RWPE1 (cell line): ENCODE measurements at regions not wholly inside any gene's neighbourhood (a gene's known extent, or its start where the extent isn't known, plus 50 kb on each side); places are given as distances from the start of the nearest gene placed in this dataset.

Experiments
- CTCF ChIA-PET: fragments of 350-600 bp; sonication (Branson Sonifier 250); formaldehyde crosslinking; extraction: SDS; loops from one replicate; lab custom pipeline; 2021; lab: Yijun Ruan, JAX
- POLR2A ChIA-PET: fragments of 400-600 bp; formaldehyde crosslinking; extraction: SDS; loops from one replicate; lab custom pipeline; 2020; ENCODE audit warnings: antibody characterized with exemption; ENCODE audit not compliant: low non-redundant PET; lab: Yijun Ruan, JAX
- DNase-seq: peaks from one replicate; pipeline ENCODE4 v3.0.0; 2012; ENCODE audit warnings: low spot score
- H3K27ac ChIP-seq: fragments of 450-650 bp; 2 replicates; pipeline ENCODE4 v1.5.1; 2017
- TF ChIP-seq, protein P1 (sequence below): fragments of 450-650 bp; conservative IDR thresholded peaks from 2 replicates; pipeline ENCODE4 v1.5.1; 2017; ENCODE audit warnings: low read depth, mild to moderate bottlenecking

DNA sequence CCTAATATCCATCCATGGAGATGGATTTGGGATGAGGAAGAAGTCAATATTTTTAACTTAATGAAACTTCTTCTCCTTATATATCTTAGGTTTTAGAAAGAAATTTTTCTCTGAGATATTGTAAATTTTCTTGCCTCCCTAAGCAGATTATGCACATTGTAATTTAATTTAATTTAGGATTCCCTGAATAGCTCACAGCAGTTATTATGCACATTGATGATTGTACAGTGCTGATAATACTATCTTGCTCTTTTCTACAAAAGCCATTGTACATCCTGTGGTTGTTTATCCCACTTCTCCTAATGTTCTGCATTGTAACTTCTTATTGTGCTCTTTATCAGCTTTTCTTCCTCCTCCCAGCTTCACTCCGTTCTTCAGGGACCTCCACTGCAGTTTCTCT is 410.4 kb upstream of the WWC1 start:
- no peak for DNase-seq
- no peak overlapping the region for H3K27ac ChIP-seq
- ChIA-PET POLR2A (no interaction called here), CTCF (no interaction called here)
- TF ChIP-seq, protein P1, sequence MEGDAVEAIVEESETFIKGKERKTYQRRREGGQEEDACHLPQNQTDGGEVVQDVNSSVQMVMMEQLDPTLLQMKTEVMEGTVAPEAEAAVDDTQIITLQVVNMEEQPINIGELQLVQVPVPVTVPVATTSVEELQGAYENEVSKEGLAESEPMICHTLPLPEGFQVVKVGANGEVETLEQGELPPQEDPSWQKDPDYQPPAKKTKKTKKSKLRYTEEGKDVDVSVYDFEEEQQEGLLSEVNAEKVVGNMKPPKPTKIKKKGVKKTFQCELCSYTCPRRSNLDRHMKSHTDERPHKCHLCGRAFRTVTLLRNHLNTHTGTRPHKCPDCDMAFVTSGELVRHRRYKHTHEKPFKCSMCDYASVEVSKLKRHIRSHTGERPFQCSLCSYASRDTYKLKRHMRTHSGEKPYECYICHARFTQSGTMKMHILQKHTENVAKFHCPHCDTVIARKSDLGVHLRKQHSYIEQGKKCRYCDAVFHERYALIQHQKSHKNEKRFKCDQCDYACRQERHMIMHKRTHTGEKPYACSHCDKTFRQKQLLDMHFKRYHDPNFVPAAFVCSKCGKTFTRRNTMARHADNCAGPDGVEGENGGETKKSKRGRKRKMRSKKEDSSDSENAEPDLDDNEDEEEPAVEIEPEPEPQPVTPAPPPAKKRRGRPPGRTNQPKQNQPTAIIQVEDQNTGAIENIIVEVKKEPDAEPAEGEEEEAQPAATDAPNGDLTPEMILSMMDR, result no peak

DNA sequence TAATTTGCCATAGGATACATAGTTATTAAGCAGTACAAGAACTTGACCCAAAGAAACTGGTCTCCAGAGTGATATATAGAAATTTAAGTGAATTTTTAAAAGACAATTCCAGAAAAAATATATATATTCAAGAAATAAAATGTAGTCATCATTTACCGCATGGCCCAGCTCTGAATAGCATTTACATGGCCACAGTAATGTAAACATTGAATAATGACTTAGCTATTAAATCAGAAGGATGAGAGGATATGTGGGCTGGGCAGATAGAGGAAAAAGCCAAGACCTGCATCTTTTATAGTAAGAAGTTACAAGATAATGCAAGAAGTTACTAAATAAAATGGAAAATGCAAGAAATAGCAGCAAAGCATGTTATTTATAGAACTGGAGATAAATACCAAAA is 405.2 kb upstream of the WWC1 start:
- POLR2A ChIA-PET, result no interaction called here
- TF ChIP-seq, protein P1, result no peak
- no peak for DNase-seq
- H3K27ac ChIP-seq, result no peak overlapping the region
- CTCF ChIA-PET, result interaction anchor here (0.7 kb wide), 1 partner anchor 35 kb away, joined by 4 read pairs; no protein-coding TSS in a partner anchor

DNA sequence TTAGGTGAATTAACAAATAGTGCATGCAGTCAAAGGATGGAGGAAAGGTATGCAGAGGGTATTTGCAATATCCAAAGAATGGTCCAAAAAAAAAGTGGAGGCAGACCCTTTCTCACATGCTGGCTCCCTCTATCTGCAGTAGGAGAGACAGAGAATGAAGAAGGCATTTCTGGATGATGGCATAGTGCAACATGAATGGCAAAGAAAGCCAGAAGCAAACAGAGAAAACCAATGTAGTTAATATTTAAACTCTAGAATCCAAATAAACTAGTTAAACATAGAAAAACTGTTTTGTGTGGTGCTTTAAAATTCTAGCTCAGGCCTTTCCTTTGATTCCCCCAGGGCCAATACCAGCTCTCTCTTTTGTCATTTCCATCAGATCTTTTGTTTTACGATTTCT is 403.1 kb upstream of the WWC1 start:
- TF ChIP-seq, protein P1, result no peak
- CTCF ChIA-PET, result interaction anchor here (0.8 kb wide), 1 partner anchor 76 kb away, joined by 3 read pairs; no protein-coding TSS in a partner anchor
- no peak for DNase-seq
- H3K27ac ChIP-seq, result no peak overlapping the region
- POLR2A ChIA-PET, result no interaction called here

DNA sequence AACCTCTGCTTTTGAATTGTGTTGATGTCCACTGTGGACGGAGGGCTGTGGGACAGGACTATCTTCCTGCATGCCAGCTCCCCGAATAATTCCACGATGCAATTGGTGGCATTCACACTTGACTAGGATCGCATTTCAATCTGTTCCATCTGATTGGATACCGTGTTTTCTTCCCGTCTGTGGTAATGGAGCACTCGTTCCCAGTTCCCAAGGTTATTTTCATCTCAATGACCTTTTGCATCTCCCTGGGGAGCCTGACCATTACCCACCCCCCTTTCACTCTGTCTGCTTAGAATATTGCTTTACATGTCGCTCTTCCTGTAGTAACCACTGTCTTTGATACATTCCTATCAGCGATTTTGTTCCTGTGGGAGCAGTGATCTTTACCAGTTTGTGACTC is 402.2 kb upstream of the WWC1 start:
- TF ChIP-seq, protein P1, result no peak
- POLR2A ChIA-PET, result no interaction called here
- no peak overlapping the region for H3K27ac ChIP-seq
- CTCF ChIA-PET, result no interaction called here
- no peak for DNase-seq

DNA sequence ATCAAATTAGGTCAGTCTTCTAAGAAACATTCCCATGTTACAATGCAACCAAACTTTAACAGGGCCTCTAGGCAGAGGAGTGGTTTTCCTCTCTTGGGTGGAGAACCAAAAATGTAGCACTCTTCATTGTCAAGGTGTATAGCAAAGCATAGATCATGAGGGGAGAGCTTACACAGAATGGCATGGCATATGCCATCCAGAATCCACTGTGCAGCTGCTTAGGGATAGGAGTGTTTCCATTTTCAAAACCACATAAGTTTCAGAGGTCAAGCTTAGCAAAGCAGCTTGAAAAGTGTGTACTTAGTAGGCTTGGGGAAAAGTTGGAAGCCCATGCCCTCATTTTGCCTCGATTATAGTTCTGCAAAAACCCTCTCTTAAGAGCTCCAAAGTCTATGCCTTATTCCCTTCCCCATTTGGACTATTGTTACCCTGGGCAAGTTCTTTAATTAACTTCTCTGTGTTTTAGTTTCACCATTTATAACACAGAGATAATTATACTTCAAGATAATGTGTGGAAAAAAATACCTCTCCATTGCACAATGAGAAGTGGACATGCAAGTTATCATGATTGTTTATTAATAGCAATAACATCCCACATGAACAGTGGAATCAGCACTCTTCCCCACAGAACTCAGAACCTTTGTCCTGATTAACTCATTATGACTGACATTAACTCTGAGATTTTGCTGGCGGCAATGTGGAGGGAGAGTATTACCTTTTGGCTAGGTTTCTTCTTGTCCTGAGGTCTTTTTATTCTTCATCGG is 398.9 kb upstream of the WWC1 start:
- ChIA-PET CTCF (no interaction called here), POLR2A (no interaction called here)
- TF ChIP-seq, protein P1, result no peak
- DNase-seq, result no peak
- H3K27ac ChIP-seq, result no peak overlapping the region

DNA sequence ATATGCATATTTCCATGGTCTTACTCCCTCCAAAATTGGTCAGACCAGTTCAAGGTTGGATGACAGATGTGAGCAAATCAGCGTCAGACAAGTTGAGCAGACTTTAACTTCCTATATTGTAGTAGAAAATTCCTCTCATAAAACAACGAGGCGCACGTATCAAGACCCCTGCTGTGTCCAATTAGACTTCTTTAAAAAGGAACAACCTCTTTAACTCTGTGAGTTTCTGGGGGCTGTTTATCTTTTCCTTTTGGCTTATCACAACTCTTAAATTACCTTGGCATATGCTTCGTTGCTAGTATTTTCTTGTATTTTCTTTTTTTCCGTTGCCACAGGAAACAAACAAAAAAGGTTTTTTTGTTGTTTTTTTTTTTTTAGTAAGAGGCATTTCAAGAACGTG is 398.2 kb upstream of the WWC1 start:
- POLR2A ChIA-PET, result no interaction called here
- TF ChIP-seq, protein P1, result no peak
- CTCF ChIA-PET, result no interaction called here
- H3K27ac ChIP-seq, result no peak overlapping the region
- no peak for DNase-seq
